Endothelial cell of umbilical vein (primary cell): ENCODE measurements at regions not wholly inside any gene's neighbourhood (a gene's known extent, or its start where the extent isn't known, plus 50 kb on each side); places are given as distances from the start of the nearest gene placed in this dataset.
"Not testable (repeated sequence)": the region's sequence is repeated elsewhere in the genome, so short reads cannot be mapped to it uniquely, and the experiment has no call there.

Source experiments
- BruUV-seq: library from RNA; stranded (reverse); fragments of 400-500 nt; replicated peaks from 2 replicates; lab custom pipeline; 2021; lab: Mats Ljungman, UMichigan
- CTCF ChIA-PET: fragments of 300-600, 350-600 bp; sonication (Branson Sonifier 250); formaldehyde crosslinking; loops from one replicate; lab custom pipeline; 2021; ENCODE audit warnings: antibody characterized with exemption, inconsistent platforms; lab: Charles Lee
- POLR2A ChIA-PET: fragments of 300-600, 350-600 bp; sonication (Branson Sonifier 250); formaldehyde crosslinking; loops from one replicate; lab custom pipeline; 2021; ENCODE audit warnings: antibody characterized with exemption, inconsistent platforms; lab: Charles Lee
- DNase-seq: peaks from one replicate; pipeline ENCODE4 v3.0.0-alpha.2; 2011; ENCODE audit warnings: low read depth, low spot score
- FAIRE-seq: peaks from 2 replicates; lab custom pipeline; 2011; peaks lifted over from hg19 to GRCh38; lab: Jason Lieb, UNC
- H2AFZ ChIP-seq: 2 replicates; pipeline ENCODE4 v1.6.0; 2012; ENCODE audit warnings: low read depth, low read length, control low read depth, inconsistent platforms
- H3K27ac ChIP-seq: 2 replicates; pipeline ENCODE4 v1.5.1; 2011; ENCODE audit warnings: low read depth, mild to moderate bottlenecking, control low read depth, low read length, moderate library complexity; ENCODE audit not compliant: insufficient read depth
- H3K27me3 ChIP-seq, 2 experiments: 2 replicates each; pipeline versions ENCODE4 v1.6.0 to v1.6.1; 2011; ENCODE audit warnings: low read length in 2 of 2, mixed read lengths in 1 of 2; ENCODE audit not compliant: control insufficient read depth in 2 of 2, insufficient read depth in 2 of 2
- H3K36me3 ChIP-seq, 2 experiments: 2 replicates in 1 of 2; 3 replicates in 1 of 2; pipeline ENCODE4 v1.5.1; 2011; ENCODE audit warnings: low read length in 2 of 2, mild to moderate bottlenecking in 1 of 2, moderate library complexity in 1 of 2; ENCODE audit not compliant: control insufficient read depth in 2 of 2, insufficient read depth in 2 of 2; ENCODE audit errors: extremely low read depth in 1 of 2
- H3K4me1 ChIP-seq: 3 replicates; pipeline ENCODE4 v1.5.1; 2011; ENCODE audit warnings: mild to moderate bottlenecking, low read length; ENCODE audit not compliant: control insufficient read depth, insufficient read depth; ENCODE audit errors: extremely low read depth
- H3K4me2 ChIP-seq: 2 replicates; pipeline ENCODE4 v1.6.1; 2011; ENCODE audit warnings: low read length, control low read depth, mixed read lengths; ENCODE audit not compliant: insufficient read depth
- H3K4me3 ChIP-seq, 3 experiments: fragments of 200-600 bp in 1 of 3; sonication (generic), shearing (Covaris generic) in 1 of 3; replicated peaks in 1 of 3; 2 replicates each; pipeline ENCODE4 v1.5.1; 2011 to 2016; ENCODE audit warnings: control low read depth in 3 of 3, low read length in 3 of 3, mild to moderate bottlenecking in 2 of 3, inconsistent platforms in 1 of 3, low read depth in 1 of 3, moderate library complexity in 1 of 3; ENCODE audit not compliant: insufficient read depth in 1 of 3
- H3K79me2 ChIP-seq: 2 replicates; pipeline ENCODE4 v1.6.0; 2012; ENCODE audit warnings: low read length, inconsistent platforms; ENCODE audit not compliant: control insufficient read depth, insufficient read depth
- H3K9ac ChIP-seq: replicated peaks from 2 replicates; pipeline ENCODE3; 2011; ENCODE audit warnings: low read length, control low read depth; ENCODE audit not compliant: insufficient read depth; ENCODE audit errors: extremely low read depth
- H3K9me1 ChIP-seq: replicated peaks from 3 replicates; pipeline ENCODE4 v1.6.0; 2011; ENCODE audit warnings: mild to moderate bottlenecking, low read length; ENCODE audit not compliant: control insufficient read depth, insufficient read depth; ENCODE audit errors: extremely low read depth
- H3K9me3 ChIP-seq: replicated peaks from 2 replicates; pipeline ENCODE4 v1.5.1; 2012; ENCODE audit warnings: low read length, inconsistent platforms; ENCODE audit not compliant: control insufficient read depth, insufficient read depth
- H4K20me1 ChIP-seq: replicated peaks from 2 replicates; pipeline ENCODE3; 2011; ENCODE audit warnings: mild to moderate bottlenecking, low read length; ENCODE audit not compliant: control insufficient read depth, insufficient read depth; ENCODE audit errors: extremely low read depth
- CTCF ChIP-seq, 2 donors: IDR thresholded peaks; 1 replicate in 1 of 2; 2 replicates in 1 of 2; pipeline ENCODE4 v1.5.1; 2011; ENCODE audit warnings: low read length in 2 of 2, mild to moderate bottlenecking in 2 of 2, moderate library complexity in 2 of 2, control low read depth in 1 of 2, inconsistent platforms in 1 of 2, low read depth in 1 of 2; ENCODE audit not compliant: insufficient read depth in 1 of 2; ENCODE audit errors: extremely low read depth in 1 of 2
- EZH2 ChIP-seq: IDR thresholded peaks from 2 replicates; pipeline ENCODE4 v1.6.1; 2012; ENCODE audit warnings: borderline replicate concordance, low read depth, mild to moderate bottlenecking, moderate library complexity, low read length, inconsistent platforms; ENCODE audit not compliant: severe bottlenecking
- FOS ChIP-seq: IDR thresholded peaks from 2 replicates; pipeline ENCODE4 v1.6.1; 2011; ENCODE audit warnings: mild to moderate bottlenecking, low read length, moderate library complexity, borderline replicate concordance; ENCODE audit not compliant: insufficient read depth
- GATA2 ChIP-seq: IDR thresholded peaks from 2 replicates; pipeline ENCODE4 v1.7.0; 2011; ENCODE audit warnings: low read depth, mild to moderate bottlenecking, moderate library complexity, mixed read lengths, low read length; ENCODE audit not compliant: insufficient read length, insufficient read depth
- JUN ChIP-seq: IDR thresholded peaks from 2 replicates; pipeline ENCODE4 v1.6.1; 2011; ENCODE audit warnings: borderline replicate concordance, low read depth; ENCODE audit not compliant: insufficient read length, insufficient read depth
- MAX ChIP-seq: IDR thresholded peaks from 2 replicates; pipeline ENCODE4 v1.6.1; 2011; ENCODE audit not compliant: insufficient read depth, insufficient read length
- MYC ChIP-seq: IDR thresholded peaks from one replicate; pipeline ENCODE4 v1.6.1; 2011; ENCODE audit warnings: mild to moderate bottlenecking, low read depth, low read length
- POLR2A ChIP-seq: IDR thresholded peaks from 2 replicates; pipeline ENCODE4 v1.6.1; 2012; ENCODE audit warnings: low read depth, mild to moderate bottlenecking, control low read depth, low read length
- POLR2AphosphoS5 ChIP-seq: IDR thresholded peaks from 2 replicates; pipeline ENCODE4 v1.6.1; 2012; ENCODE audit warnings: low read depth, mild to moderate bottlenecking, control low read depth, low read length, moderate library complexity; ENCODE audit not compliant: insufficient read depth
- dilution Hi-C: fragments of 300-500 bp; cut with MboI; formaldehyde crosslinking; loops from one replicate; pipeline ENCODE4 v1.15.0; 2019; ENCODE audit warnings: low sequenced_read_pairs; ENCODE audit not compliant: extremely low pct_ligation_motif_present
- intact Hi-C: fragments of 100-400 bp; cut with micrococcal nuclease; formaldehyde crosslinking; loops from one replicate; pipeline ENCODE4 v1.10.0; 2022

GRCh38 chr9:63762230-63762629, 1522.8 kb downstream of the FOXD4L5 start:
- POLR2A ChIA-PET, H3K9ac ChIP-seq, H3K27me3 ChIP-seq, DNase-seq, BruUV-seq, H4K20me1 ChIP-seq, H2AFZ ChIP-seq, H3K9me1 ChIP-seq, H3K27ac ChIP-seq, H3K4me3 ChIP-seq, FAIRE-seq, dilution Hi-C loops, H3K4me1 ChIP-seq, H3K79me2 ChIP-seq, H3K4me2 ChIP-seq, CTCF ChIA-PET, H3K36me3 ChIP-seq, H3K9me3 ChIP-seq, intact Hi-C loops: not testable (repeated sequence)

- intact Hi-C loops, H3K36me3 ChIP-seq, H3K27me3 ChIP-seq, H3K4me2 ChIP-seq, H3K4me1 ChIP-seq, DNase-seq, H2AFZ ChIP-seq, H3K27ac ChIP-seq, H3K79me2 ChIP-seq, dilution Hi-C loops, CTCF ChIA-PET, FAIRE-seq, BruUV-seq, H4K20me1 ChIP-seq, POLR2A ChIA-PET, H3K9me1 ChIP-seq, H3K4me3 ChIP-seq, H3K9ac ChIP-seq, H3K9me3 ChIP-seq: not testable (repeated sequence)
Observed at GRCh38 chr9:63729021-63729420, 1556.0 kb downstream of the FOXD4L5 start.

GRCh38 chr9:63728287-63728686, 1556.7 kb downstream of the FOXD4L5 start:
- no peaks in the 10 kb centered on the region for H3K9me1 ChIP-seq
- no peaks in the 10 kb centered on the region for H3K4me1 ChIP-seq
- dilution Hi-C loops, result no loop called here
- no peak overlapping the region for H3K4me3 ChIP-seq
- H3K79me2 ChIP-seq, result no peaks in the 10 kb centered on the region
- ChIA-PET POLR2A (no interaction called here), CTCF (no interaction called here)
- H3K27ac ChIP-seq, result no peak overlapping the region
- intact Hi-C loops, result no loop called here
- H3K4me2 ChIP-seq, result no peak overlapping the region
- no peaks in the 10 kb centered on the region for H3K36me3 ChIP-seq
- H4K20me1 ChIP-seq, result no peaks in the 10 kb centered on the region
- no peak for FAIRE-seq
- TF ChIP-seq CTCF (IDR thresholded peaks at IDR 0.05; ENCODE audit: extremely low read depth in 1 of 2, insufficient read depth in 1 of 2, low read depth in 1 of 2, low read length in 2 of 2), result no peak
- TF ChIP-seq POLR2AphosphoS5, result no peak
- TF ChIP-seq POLR2A, result no peak
- TF ChIP-seq MYC, result no peak
- TF ChIP-seq MAX, result no peak
- TF ChIP-seq GATA2, result no peak
- TF ChIP-seq JUN, result no peak
- TF ChIP-seq FOS, result no peak
- no peak for TF ChIP-seq EZH2
- no peak overlapping the region for H2AFZ ChIP-seq
- no TSS peak for BruUV-seq
- H3K9me3 ChIP-seq, result peaks cover 2% of the 10 kb centered on the region
- DNase-seq, result no peak
- no peaks in the 10 kb centered on the region for H3K27me3 ChIP-seq
- H3K9ac ChIP-seq, result no peak overlapping the region
